GM19328 (cell line): ENCODE measurements at regions not wholly inside any gene's neighbourhood (a gene's known extent, or its start where the extent isn't known, plus 50 kb on each side); places are given as distances from the start of the nearest gene placed in this dataset.

Source experiments
- ATAC-seq: cut with Tn5 transposase; IDR thresholded peaks from one replicate; pipeline ENCODE4 v1.9.1; 2021; ENCODE audit warnings: mild to moderate bottlenecking, moderate library complexity; ENCODE audit not compliant: unreplicated experiment

GRCh38 chr17:72487731-72488494, 367.1 kb downstream of the SOX9 start:
- ATAC-seq, result no peak

GRCh38 chr17:72488555-72489271, 367.9 kb downstream of the SOX9 start:
- ATAC-seq, result no peak

DNA sequence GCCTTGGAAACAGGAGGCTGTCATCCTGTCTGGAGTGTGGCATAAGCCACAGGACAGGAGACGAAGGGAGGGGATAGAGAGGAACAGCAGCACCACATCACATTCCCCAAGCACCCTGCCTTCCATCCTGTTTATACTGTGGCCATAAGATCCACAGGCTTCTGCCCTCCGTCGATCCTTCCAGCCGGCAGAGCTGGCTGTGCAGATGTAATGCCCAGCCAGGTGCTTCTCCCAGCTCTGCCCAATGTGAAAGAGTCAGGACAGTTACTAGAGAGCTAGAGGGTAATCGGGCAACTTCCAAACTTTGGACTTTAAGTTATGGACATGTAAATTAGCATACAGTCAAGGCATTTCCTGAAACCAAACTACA, 368.4 kb downstream of the SOX9 start:
- ATAC-seq, result no peak

GRCh38 chr17:72491102-72491501, 370.3 kb downstream of the SOX9 start:
- ATAC-seq, result no peak

DNA sequence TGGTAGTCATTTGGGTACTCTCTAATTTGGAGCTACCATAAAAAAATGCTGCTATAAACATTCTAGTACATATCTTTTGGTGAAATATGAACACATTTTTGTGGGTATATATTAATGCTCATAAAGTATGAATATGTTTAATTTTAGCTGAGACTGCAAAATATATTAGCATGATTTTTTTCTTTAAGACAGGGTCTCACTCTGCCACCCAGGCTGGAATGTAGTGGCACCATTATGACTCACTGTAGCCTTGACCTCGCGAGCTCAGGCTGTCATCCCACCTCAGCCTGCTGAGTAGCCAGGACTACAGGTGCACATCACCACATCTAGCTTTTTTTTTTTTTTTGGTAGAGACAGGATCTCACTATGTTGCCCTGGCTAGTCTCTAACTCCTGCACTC, 371.7 kb downstream of the SOX9 start:
- no peak for ATAC-seq

DNA sequence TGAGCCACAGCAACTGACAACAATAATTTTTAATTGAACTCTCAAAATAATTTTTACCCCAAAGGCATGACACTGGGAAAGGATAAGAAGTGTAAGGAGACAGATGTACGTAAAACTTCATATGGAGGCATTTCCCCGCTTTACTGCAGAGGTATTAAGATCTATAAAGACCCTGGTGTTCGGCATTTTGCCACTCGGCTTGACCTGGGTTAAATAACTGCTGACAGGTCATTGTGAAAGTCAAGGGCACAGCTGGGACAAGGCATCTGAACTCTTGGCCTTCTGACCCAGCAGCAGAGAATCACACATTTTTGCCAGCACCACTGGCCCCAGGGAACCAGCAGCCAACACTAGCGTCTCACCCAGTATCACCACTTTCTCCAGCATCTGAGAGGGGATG, 372.1 kb downstream of the SOX9 start:
- ATAC-seq, result no peak

DNA sequence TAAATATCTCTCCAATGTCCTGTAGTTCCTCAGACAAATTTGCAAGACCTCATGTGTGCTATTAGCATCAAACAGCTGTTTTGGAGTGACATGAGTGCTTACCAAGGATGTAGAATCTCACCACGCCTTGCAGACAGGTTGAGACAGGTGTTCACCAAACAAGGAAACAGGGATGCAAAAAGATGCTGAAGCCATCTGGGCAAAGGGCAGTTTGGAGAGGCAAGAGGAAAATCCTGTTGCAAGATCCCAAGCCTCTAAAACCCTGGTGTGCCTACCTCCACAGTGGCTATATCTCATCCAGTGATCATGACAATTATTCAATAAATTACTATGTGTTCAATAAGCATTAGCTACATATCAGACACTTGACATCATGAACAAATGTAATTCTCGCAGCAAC, 373.7 kb downstream of the SOX9 start:
- ATAC-seq, result no peak

GRCh38 chr17:72496461-72496860, 375.6 kb downstream of the SOX9 start:
- ATAC-seq, result no peak

- no peak for ATAC-seq
Measured at GRCh38 chr17:72497915-72498314, 377.1 kb downstream of the SOX9 start.

DNA sequence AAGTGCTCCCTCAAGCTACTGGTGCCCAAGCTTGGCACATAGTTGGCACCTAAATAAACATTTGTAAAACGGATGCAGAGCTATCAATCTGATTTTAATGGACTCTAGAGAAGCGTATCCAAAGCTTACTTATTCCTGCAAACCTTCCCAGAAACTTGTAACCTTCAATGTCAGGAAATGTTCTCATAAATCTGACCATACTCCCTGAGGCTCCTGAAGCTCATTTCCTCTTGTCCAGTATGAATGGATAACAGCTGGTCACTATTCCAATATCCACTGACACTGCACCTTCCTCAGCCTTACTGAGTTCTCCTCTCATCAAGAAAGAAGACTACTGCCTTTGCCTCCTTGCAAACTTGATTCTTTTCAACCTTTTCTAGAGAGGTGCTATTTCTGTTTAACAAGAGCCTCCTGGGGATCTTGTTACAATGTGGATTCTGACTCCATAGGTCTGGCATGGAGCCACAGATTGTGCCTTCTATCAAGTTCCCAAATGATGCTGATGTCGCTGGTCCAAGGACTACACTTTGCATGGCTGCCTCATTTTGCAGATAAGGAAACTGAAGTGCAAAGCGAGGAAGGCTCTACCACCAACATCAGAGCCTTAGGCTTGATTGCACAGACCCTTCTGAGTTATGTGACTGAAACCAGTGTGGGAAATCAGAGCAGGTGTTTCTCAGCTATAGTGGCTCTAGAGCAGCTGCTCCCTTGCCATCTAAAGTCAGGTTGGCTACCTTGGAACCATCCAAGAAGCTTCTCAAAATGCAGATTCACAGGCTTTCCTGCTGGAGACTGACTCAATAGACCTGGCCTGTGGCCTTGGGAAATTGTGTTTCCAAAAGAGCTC, 377.8 kb downstream of the SOX9 start:
- ATAC-seq, result peak; percentile 53

DNA sequence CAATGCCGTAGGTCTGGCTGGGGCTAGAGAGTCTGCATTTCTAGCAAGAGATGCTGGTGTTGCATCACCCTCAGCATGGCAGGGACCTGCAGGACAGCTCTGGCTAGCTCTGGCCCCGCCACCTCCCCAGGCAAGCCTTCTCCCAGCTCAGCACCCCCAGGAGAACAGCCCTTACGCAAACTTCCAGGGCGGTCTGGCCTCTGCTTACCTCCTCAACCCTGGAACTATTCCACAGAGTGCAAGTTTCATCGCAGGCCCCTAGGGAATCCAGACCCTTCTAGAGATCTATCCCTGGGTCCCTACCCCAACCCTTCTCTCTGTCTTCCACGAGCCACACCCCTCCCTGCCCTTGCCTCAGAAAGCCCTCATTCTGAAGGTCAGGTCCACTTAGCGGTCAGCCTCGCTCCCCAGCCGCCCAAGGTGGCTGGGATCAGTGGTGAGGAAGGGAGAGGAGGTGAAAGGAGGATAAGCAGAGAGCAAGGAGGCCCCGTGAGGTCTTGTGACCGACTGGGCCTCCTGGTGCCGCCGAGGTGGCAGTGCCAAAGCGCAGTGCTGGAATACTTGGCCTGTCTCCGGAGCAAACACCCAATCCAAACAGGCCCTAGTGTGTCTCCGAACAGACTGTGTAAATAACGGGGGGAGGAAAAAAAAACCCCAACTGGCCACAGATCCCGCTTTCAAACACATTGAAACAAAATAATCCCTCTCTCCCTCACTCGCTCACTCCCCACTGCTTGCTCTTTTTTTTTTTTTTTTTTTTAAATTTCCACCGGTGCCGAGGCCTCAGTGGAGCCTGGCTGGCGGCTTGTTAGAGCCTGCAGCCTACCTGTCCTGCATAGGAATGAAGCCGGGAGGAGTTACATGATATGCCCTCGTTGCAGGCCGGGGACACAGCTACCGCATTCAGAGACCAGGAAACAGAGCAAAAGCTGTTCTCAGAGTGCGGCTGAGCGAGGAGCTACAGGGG, 380.9 kb downstream of the SOX9 start:
- no peak for ATAC-seq

DNA sequence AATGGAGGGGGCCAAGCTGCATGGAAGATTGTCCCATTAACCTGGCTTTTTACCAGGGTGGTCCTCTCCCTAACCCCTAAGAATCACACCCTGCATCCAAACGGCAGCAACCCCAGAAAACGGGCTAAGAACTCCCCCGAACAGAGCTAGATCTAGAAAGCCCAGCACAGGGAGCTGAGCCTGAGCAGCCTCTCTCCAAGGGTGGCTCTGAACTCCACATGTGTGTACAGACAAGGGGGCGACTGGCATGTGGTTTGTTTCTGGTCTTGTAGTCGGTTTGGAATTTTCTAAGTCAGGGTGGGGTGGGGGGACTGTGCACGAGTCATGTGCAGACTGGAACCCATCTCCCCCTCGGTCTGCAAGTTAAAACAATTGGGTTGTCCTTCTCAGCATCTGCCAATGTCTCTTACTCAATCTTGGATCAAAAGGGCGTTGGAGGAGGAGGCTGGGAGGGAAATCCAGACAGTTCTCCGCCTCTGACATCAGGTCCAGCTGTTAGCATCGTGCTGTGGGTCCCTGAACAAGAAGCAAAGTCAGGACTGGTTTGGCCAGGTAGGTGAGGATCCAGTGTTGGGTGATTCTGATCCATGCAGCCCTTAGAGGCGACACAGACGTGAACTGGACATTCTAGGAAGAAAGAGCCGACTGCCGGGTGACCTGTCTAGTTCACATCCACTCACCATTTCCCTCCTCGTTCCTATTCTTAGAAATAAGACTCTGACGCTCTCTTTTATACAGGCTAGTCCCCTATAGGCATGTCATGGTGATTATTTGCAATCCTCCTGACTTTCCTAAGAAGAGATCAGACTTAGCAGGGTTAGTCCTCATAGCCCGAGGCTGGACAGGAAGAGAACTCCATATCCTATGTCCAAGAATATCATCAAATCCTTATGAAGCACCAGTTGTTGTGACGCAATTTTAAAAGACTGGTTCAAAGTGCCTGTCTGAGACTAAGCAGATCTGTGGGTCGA, 381.8 kb downstream of the SOX9 start:
- no peak for ATAC-seq

GRCh38 chr17:72503556-72503955, 382.7 kb downstream of the SOX9 start:
- no peak for ATAC-seq

DNA sequence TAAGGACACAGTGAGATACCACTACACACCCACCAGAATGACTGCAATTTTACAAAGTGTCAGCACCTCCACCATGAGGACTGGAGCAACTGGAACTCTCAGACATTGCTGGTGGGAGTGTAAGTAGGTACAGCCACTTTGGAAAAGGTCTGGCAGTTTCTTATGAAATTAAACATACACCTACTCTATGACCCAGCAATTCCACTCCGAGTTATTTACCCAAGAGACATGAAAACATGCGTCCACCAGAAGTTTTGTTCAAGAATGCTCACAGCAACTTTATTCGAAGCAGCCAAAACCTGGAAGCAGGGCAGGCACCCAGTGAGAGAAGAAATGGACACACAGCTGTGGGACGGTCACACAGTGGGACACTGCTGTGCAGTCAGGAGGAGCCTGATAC, 384.0 kb downstream of the SOX9 start:
- no peak for ATAC-seq

DNA sequence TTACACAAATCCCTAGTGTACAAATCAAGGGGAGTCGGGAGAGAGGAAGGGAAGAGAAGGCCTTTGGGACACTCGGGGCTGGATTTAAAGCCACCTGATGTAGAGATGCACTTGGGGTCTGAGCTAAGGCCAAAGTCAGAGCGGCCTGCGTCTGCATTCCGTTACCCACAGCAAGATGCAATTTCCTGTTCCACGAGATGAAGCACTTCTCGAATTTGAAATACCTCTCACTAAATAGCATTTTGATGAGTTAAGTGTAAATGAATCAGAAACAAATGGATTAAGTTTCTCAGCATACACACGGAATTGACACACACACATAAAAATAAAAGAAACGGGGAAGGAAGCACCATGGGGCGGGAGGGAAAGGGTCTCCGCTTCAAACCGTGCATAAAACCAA, 386.0 kb downstream of the SOX9 start:
- no peak for ATAC-seq

GRCh38 chr17:72507370-72507769, 386.6 kb downstream of the SOX9 start:
- ATAC-seq, result no peak

GRCh38 chr17:72510351-72511016, 389.7 kb downstream of the SOX9 start:
- no peak for ATAC-seq

DNA sequence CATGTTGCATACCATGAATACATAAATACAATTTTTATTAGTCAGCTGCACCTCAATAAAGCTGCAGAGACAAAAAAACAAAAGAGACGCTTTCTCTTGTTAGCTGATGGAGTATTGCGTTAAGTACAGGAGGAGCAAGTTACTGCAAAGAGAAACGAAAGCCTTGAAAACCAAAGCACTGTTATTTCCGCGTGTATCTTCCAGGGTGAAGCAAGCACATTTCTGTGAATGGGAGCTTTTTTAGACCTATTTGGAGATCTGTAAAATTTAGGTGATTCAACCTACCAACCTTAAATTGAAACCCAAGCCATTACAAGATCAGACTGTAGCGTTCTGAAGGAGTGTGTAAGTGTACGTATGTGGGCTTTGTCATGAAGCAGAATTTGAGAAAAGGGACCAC, 390.4 kb downstream of the SOX9 start:
- no peak for ATAC-seq

- ATAC-seq, result no peak
Measured at GRCh38 chr17:72511874-72512273, 391.1 kb downstream of the SOX9 start.
